ENCODE measurements at regions not wholly inside any gene's neighbourhood (a gene's known extent, or its start where the extent isn't known, plus 50 kb on each side); places are given as distances from the start of the nearest gene placed in this dataset.
"Not testable (repeated sequence)": the region's sequence is repeated elsewhere in the genome, so short reads cannot be mapped to it uniquely, and the experiment has no call there.

- H3K4me3 ChIP-seq (ENCODE audit: low read depth in 1 of 2, low read length in 2 of 2), result not testable (repeated sequence)
- H3K9me3 ChIP-seq (ENCODE audit: control insufficient read depth in 1 of 2, low read length in 2 of 2), result peaks cover 0 to 11% of the 10 kb centered on the region in 2 donors
Observed at GRCh38 chr20:30868271-30868670, 389.2 kb upstream of the DEFB115 start.

GRCh38 chr20:30871127-30871526 is 386.3 kb upstream of the DEFB115 start:
- H3K9me3 ChIP-seq (ENCODE audit: control insufficient read depth in 1 of 2, low read length in 2 of 2), result peaks cover 0 to 11% of the 10 kb centered on the region in 2 donors
- H3K36me3 ChIP-seq (ENCODE audit: control insufficient read depth in 1 of 2, insufficient read depth in 2 of 2, low read length in 2 of 2); H3K4me3 ChIP-seq (ENCODE audit: low read depth in 1 of 2, low read length in 2 of 2); H3K27me3 ChIP-seq (ENCODE audit: low read depth, low read length); H3K4me1 ChIP-seq (ENCODE audit: control insufficient read depth in 1 of 2, insufficient read depth in 2 of 2, low read length in 2 of 2); H3K27ac ChIP-seq (ENCODE audit: low read length): not testable (repeated sequence)

More at GRCh38 chr20:30868271-30868670, 389.2 kb upstream of the DEFB115 start:
- not testable (repeated sequence) for H3K27ac ChIP-seq (ENCODE audit: low read length); H3K27me3 ChIP-seq (ENCODE audit: low read depth, low read length); H3K4me1 ChIP-seq (ENCODE audit: control insufficient read depth in 1 of 2, insufficient read depth in 2 of 2, low read length in 2 of 2); H3K36me3 ChIP-seq (ENCODE audit: control insufficient read depth in 1 of 2, insufficient read depth in 2 of 2, low read length in 2 of 2)

- H3K4me1 ChIP-seq (ENCODE audit: control insufficient read depth in 1 of 2, insufficient read depth in 2 of 2, low read length in 2 of 2); H3K27me3 ChIP-seq (ENCODE audit: low read depth, low read length); H3K27ac ChIP-seq (ENCODE audit: low read length); H3K4me3 ChIP-seq (ENCODE audit: low read depth in 1 of 2, low read length in 2 of 2); H3K36me3 ChIP-seq (ENCODE audit: control insufficient read depth in 1 of 2, insufficient read depth in 2 of 2, low read length in 2 of 2): not testable (repeated sequence)
- peaks cover 0 to 16% of the 10 kb centered on the region in 2 donors for H3K9me3 ChIP-seq (ENCODE audit: control insufficient read depth in 1 of 2, low read length in 2 of 2)
Observed at GRCh38 chr20:30872252-30872651, 385.2 kb upstream of the DEFB115 start.

GRCh38 chr20:30875868-30876267 is 381.6 kb upstream of the DEFB115 start:
- not testable (repeated sequence) for H3K27me3 ChIP-seq (ENCODE audit: low read depth, low read length); H3K36me3 ChIP-seq (ENCODE audit: control insufficient read depth in 1 of 2, insufficient read depth in 2 of 2, low read length in 2 of 2); H3K4me3 ChIP-seq (ENCODE audit: low read depth in 1 of 2, low read length in 2 of 2); H3K27ac ChIP-seq (ENCODE audit: low read length); H3K9me3 ChIP-seq (ENCODE audit: control insufficient read depth in 1 of 2, low read length in 2 of 2); H3K4me1 ChIP-seq (ENCODE audit: control insufficient read depth in 1 of 2, insufficient read depth in 2 of 2, low read length in 2 of 2)

- H3K27me3 ChIP-seq (ENCODE audit: low read depth, low read length); H3K4me1 ChIP-seq (ENCODE audit: control insufficient read depth in 1 of 2, insufficient read depth in 2 of 2, low read length in 2 of 2); H3K36me3 ChIP-seq (ENCODE audit: control insufficient read depth in 1 of 2, insufficient read depth in 2 of 2, low read length in 2 of 2); H3K9me3 ChIP-seq (ENCODE audit: control insufficient read depth in 1 of 2, low read length in 2 of 2); H3K4me3 ChIP-seq (ENCODE audit: low read depth in 1 of 2, low read length in 2 of 2); H3K27ac ChIP-seq (ENCODE audit: low read length): not testable (repeated sequence)
Observed at GRCh38 chr20:30891400-30891799, 366.1 kb upstream of the DEFB115 start.

- Histone ChIP-seq H3K36me3 (ENCODE audit: control insufficient read depth in 1 of 2, insufficient read depth in 2 of 2, low read length in 2 of 2) (no peaks in the 10 kb centered on the region), H3K4me3 (ENCODE audit: low read depth in 1 of 2, low read length in 2 of 2) (no peak overlapping the region), H3K27ac (ENCODE audit: low read length) (no peak overlapping the region), H3K27me3 (ENCODE audit: low read depth, low read length) (no peaks in the 10 kb centered on the region), H3K4me1 (ENCODE audit: control insufficient read depth in 1 of 2, insufficient read depth in 2 of 2, low read length in 2 of 2) (no peaks in the 10 kb centered on the region), H3K9me3 (ENCODE audit: control insufficient read depth in 1 of 2, low read length in 2 of 2) (peaks cover 0 to 6% of the 10 kb centered on the region in 2 donors)
Observed at GRCh38 chr20:30892541-30893345, 364.7 kb upstream of the DEFB115 start.

GRCh38 chr20:30893346-30894314 is 363.8 kb upstream of the DEFB115 start:
- H3K4me1 ChIP-seq (ENCODE audit: control insufficient read depth in 1 of 2, insufficient read depth in 2 of 2, low read length in 2 of 2); H3K9me3 ChIP-seq (ENCODE audit: control insufficient read depth in 1 of 2, low read length in 2 of 2); H3K27me3 ChIP-seq (ENCODE audit: low read depth, low read length); H3K4me3 ChIP-seq (ENCODE audit: low read depth in 1 of 2, low read length in 2 of 2); H3K27ac ChIP-seq (ENCODE audit: low read length); H3K36me3 ChIP-seq (ENCODE audit: control insufficient read depth in 1 of 2, insufficient read depth in 2 of 2, low read length in 2 of 2): not testable (repeated sequence)

- not testable (repeated sequence) for H3K27ac ChIP-seq (ENCODE audit: low read length); H3K4me3 ChIP-seq (ENCODE audit: low read depth in 1 of 2, low read length in 2 of 2); H3K27me3 ChIP-seq (ENCODE audit: low read depth, low read length); H3K4me1 ChIP-seq (ENCODE audit: control insufficient read depth in 1 of 2, insufficient read depth in 2 of 2, low read length in 2 of 2); H3K9me3 ChIP-seq (ENCODE audit: control insufficient read depth in 1 of 2, low read length in 2 of 2); H3K36me3 ChIP-seq (ENCODE audit: control insufficient read depth in 1 of 2, insufficient read depth in 2 of 2, low read length in 2 of 2)
Observed at GRCh38 chr20:30894707-30895353, 362.6 kb upstream of the DEFB115 start.

- H3K27ac ChIP-seq (ENCODE audit: low read length); H3K9me3 ChIP-seq (ENCODE audit: control insufficient read depth in 1 of 2, low read length in 2 of 2); H3K4me3 ChIP-seq (ENCODE audit: low read depth in 1 of 2, low read length in 2 of 2); H3K4me1 ChIP-seq (ENCODE audit: control insufficient read depth in 1 of 2, insufficient read depth in 2 of 2, low read length in 2 of 2); H3K36me3 ChIP-seq (ENCODE audit: control insufficient read depth in 1 of 2, insufficient read depth in 2 of 2, low read length in 2 of 2); H3K27me3 ChIP-seq (ENCODE audit: low read depth, low read length): not testable (repeated sequence)
Observed at GRCh38 chr20:30895354-30895711, 362.1 kb upstream of the DEFB115 start.

- not testable (repeated sequence) for H3K9me3 ChIP-seq (ENCODE audit: control insufficient read depth in 1 of 2, low read length in 2 of 2); H3K36me3 ChIP-seq (ENCODE audit: control insufficient read depth in 1 of 2, insufficient read depth in 2 of 2, low read length in 2 of 2); H3K27me3 ChIP-seq (ENCODE audit: low read depth, low read length); H3K4me3 ChIP-seq (ENCODE audit: low read depth in 1 of 2, low read length in 2 of 2); H3K27ac ChIP-seq (ENCODE audit: low read length); H3K4me1 ChIP-seq (ENCODE audit: control insufficient read depth in 1 of 2, insufficient read depth in 2 of 2, low read length in 2 of 2)
Observed at GRCh38 chr20:30899370-30900079, 357.9 kb upstream of the DEFB115 start.
